GM23248 (cell line): ENCODE measurements at regions not wholly inside any gene's neighbourhood (a gene's known extent, or its start where the extent isn't known, plus 50 kb on each side); places are given as distances from the start of the nearest gene placed in this dataset.
"Not testable (repeated sequence)": the region's sequence is repeated elsewhere in the genome, so short reads cannot be mapped to it uniquely, and the experiment has no call there.

Experiments
- DNase-seq: peaks from one replicate; pipeline ENCODE4 v3.0.0-alpha.2; 2015
- H2AFZ ChIP-seq: fragments of 200-600 bp; sonication (generic); 2 replicates; pipeline ENCODE4 v1.6.1; 2016; ENCODE audit warnings: antibody characterized with exemption
- H3F3A ChIP-seq: fragments of 200-600 bp; sonication (generic); 2 replicates; pipeline ENCODE4 v1.6.1; 2016; ENCODE audit warnings: mild to moderate bottlenecking, antibody characterized with exemption, mixed run types; ENCODE audit not compliant: insufficient read depth
- H3K27ac ChIP-seq: fragments of 200-600 bp; sonication (generic); 2 replicates; pipeline ENCODE4 v1.5.1; 2016; ENCODE audit warnings: mild to moderate bottlenecking
- H3K27me3 ChIP-seq: fragments of 200-600 bp; sonication (generic); replicated peaks from 2 replicates; pipeline ENCODE4 v1.6.1; 2016; ENCODE audit warnings: mild to moderate bottlenecking; ENCODE audit not compliant: insufficient read depth
- H3K36me3 ChIP-seq: fragments of 200-600 bp; sonication (generic); 2 replicates; pipeline ENCODE4 v1.6.1; 2016; ENCODE audit warnings: low read depth, mild to moderate bottlenecking
- H3K4me1 ChIP-seq: fragments of 200-600 bp; sonication (generic); 2 replicates; pipeline ENCODE4 v1.6.1; 2016; ENCODE audit warnings: mild to moderate bottlenecking; ENCODE audit not compliant: insufficient read depth
- H3K4me2 ChIP-seq: fragments of 200-600 bp; sonication (generic); one replicate; pipeline ENCODE4 v1.6.1; 2016; ENCODE audit warnings: mild to moderate bottlenecking; ENCODE audit not compliant: unreplicated experiment
- H3K4me3 ChIP-seq: fragments of 200-600 bp; sonication (generic); 2 replicates; pipeline ENCODE4 v1.5.1; 2016; ENCODE audit warnings: mild to moderate bottlenecking
- H3K79me2 ChIP-seq: fragments of 200-600 bp; sonication (generic); 2 replicates; pipeline ENCODE4 v1.6.1; 2016; ENCODE audit warnings: mild to moderate bottlenecking; ENCODE audit not compliant: insufficient read depth
- H3K9ac ChIP-seq: fragments of 200-600 bp; sonication (generic); 2 replicates; pipeline ENCODE4 v1.6.1; 2016; ENCODE audit warnings: mild to moderate bottlenecking
- H3K9me2 ChIP-seq: fragments of 200-600 bp; sonication (generic); 2 replicates; pipeline ENCODE4 v1.6.1; 2016; ENCODE audit warnings: mixed run types, mild to moderate bottlenecking, moderate library complexity; ENCODE audit not compliant: insufficient read depth
- H3K9me3 ChIP-seq: fragments of 200-600 bp; sonication (generic); one replicate; pipeline ENCODE4 v1.6.1; 2017; ENCODE audit warnings: low read depth
- H4K20me1 ChIP-seq: fragments of 200-600 bp; sonication (generic); 2 replicates; pipeline ENCODE4 v1.6.0; 2016; ENCODE audit not compliant: insufficient read depth
- EZH2 ChIP-seq: fragments of 200-600 bp; sonication (generic); IDR thresholded peaks from 2 replicates; pipeline ENCODE4 v1.6.1; 2018; ENCODE audit warnings: antibody characterized with exemption, mild to moderate bottlenecking; ENCODE audit not compliant: insufficient read depth, poor library complexity, severe bottlenecking
- EZH2phosphoT487 ChIP-seq: fragments of 200-600 bp; sonication (generic); IDR thresholded peaks from 2 replicates; pipeline ENCODE4 v1.6.1; 2018; ENCODE audit warnings: antibody characterized with exemption, moderate library complexity, mild to moderate bottlenecking, low read depth; ENCODE audit not compliant: insufficient read depth
- WGBS, 2 experiments: methylation state at CpG; one replicate each; pipeline ENCODE4 v1.1.6; 2015 to 2017; ENCODE audit warnings: low lambda C conversion rate in 2 of 2, low coverage in 1 of 2; ENCODE audit errors: missing lambda C conversion rate in 2 of 2; 5-methylcytosine and 5-hydroxymethylcytosine counted together
- in situ Hi-C: fragments of 300-500 bp; cut with MboI; formaldehyde crosslinking; loops from 2 replicates; pipeline ENCODE4 v1.15.0; 2020

DNA sequence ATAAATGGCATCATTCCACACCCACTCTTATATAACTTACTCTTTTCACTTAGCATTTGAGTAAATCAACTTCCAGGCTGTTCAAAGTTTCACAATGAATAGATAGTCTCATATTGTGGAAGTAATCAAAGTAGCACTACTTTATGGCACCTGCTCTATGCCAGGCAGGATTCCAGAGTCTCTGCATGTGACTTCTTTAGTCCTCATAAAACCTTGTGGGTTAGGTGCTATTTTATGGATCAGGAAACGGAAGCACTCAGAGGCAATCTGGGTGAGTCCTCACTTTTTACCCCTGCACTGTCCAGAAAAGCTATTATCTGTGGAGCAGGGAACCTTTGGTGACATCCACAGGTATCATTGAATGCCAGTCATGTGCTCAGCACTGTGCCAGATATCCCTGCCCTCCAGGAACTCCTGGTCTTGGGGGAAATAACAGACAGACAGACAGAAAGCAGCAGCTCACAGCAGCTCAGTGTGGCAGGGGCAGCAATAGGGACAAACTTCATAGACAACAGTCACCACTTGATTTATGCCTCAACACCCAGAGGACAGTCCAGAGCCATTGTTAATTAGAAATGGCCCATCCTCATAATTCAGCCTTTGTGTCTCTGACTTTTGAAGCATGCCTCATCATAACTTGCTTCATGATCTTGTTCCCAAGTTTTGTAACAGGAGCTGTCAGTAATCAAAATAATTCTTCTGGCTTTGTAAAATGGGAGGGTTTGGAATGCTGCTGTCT is 160.6 kb downstream of the SEC23IP start:
- no peaks in the 10 kb centered on the region for H3K9me3 ChIP-seq
- TF ChIP-seq EZH2phosphoT487 (no peak), EZH2 (no peak)
- no peak for DNase-seq
- H3K9ac ChIP-seq = no peak overlapping the region
- no peak overlapping the region for H2AFZ ChIP-seq
- no peak overlapping the region for H3K27ac ChIP-seq
- no peaks in the 10 kb centered on the region for H3F3A ChIP-seq
- no peak overlapping the region for H3K4me2 ChIP-seq
- H3K27me3 ChIP-seq = no peaks in the 10 kb centered on the region
- H3K4me1 ChIP-seq = no peaks in the 10 kb centered on the region
- no peak overlapping the region for H3K4me3 ChIP-seq
- H3K9me2 ChIP-seq = no peaks in the 10 kb centered on the region
- H3K79me2 ChIP-seq = no peaks in the 10 kb centered on the region
- in situ Hi-C loops = no loop called here
- no peaks in the 10 kb centered on the region for H3K36me3 ChIP-seq
- 0 to 20% methylated on average over 1 of the region's 1 CpG for WGBS, 2 experiments
- no peaks in the 10 kb centered on the region for H4K20me1 ChIP-seq

DNA sequence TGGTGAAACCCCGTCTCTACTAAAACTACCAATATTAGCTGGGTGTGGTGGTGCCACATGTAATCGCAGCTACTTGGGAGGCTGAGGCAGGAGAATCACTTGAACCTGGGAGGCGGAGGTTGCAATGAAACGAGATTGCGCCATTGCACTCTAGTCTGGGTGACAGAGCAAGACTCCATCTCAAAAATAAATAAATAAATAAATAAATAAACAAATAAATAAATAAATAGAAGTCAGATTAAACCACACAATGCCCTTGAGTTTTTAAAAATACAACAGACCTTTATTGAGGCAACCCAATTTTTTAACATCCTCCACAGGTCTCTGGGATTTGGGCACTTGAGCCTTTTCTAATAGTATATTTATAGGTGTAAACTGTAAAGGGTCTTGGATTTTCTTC is 167.3 kb downstream of the SEC23IP start:
- H2AFZ ChIP-seq, H3K4me2 ChIP-seq, H3K36me3 ChIP-seq, H3K9me3 ChIP-seq, H3K9ac ChIP-seq, H3K9me2 ChIP-seq, H3K4me3 ChIP-seq, H3K27ac ChIP-seq, in situ Hi-C loops, H3K27me3 ChIP-seq, H3K79me2 ChIP-seq, H3K4me1 ChIP-seq, H3F3A ChIP-seq, DNase-seq, H4K20me1 ChIP-seq: not testable (repeated sequence)
- WGBS, 2 experiments = 54 to 61% methylated on average over 5 of the region's 5 CpGs

DNA sequence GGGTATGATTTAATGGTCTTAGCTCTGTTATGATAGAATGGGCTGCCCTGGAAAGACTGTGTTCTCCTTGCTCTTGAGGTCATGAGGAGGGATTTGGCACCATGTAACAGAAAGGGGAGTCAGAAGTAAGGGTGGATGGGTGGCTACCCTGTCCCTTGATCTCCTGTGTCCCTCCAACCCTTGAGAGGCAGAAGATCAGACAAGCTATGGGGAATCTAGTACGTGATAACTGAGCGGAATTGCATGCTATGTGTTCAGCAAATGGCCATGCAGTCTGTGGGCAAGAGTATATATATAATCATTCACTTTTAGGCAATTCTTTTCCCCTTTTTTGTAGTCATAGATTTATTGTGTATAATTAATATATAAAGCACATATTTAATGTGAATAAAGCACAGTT is 174.9 kb downstream of the SEC23IP start:
- Histone ChIP-seq H3K36me3 (no peaks in the 10 kb centered on the region), H4K20me1 (no peaks in the 10 kb centered on the region), H3K4me2 (no peak overlapping the region), H3K4me1 (no peaks in the 10 kb centered on the region), H3K9me2 (no peaks in the 10 kb centered on the region), H3K4me3 (no peak overlapping the region), H2AFZ (no peak overlapping the region), H3K27me3 (no peaks in the 10 kb centered on the region), H3K9me3 (no peaks in the 10 kb centered on the region), H3F3A (no peaks in the 10 kb centered on the region), H3K27ac (no peak overlapping the region), H3K9ac (no peak overlapping the region), H3K79me2 (no peaks in the 10 kb centered on the region)
- TF ChIP-seq EZH2 = no peak
- no peak for TF ChIP-seq EZH2phosphoT487
- in situ Hi-C loops = no loop called here
- WGBS, 2 experiments = 17 to 19% methylated on average over 2 of the region's 2 CpGs
- DNase-seq = no peak

DNA sequence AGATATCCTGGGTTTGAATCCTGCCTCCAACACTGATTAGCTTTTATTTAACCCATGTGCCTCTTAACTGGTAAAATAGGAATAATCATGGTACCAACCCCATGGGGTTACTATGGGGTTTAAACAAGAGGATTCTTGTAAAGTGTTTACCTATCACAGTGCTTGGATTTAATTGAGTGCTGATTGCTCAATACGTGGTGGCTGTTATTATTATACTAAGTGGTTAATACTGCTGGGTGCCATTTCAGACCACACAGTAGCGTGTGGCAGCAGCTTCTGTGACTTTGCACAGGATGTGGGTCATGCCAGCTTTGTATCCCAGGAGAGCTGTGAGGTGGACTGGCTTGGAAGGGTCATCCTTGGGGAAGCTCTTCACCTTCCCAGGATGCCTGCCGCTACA is 177.2 kb downstream of the SEC23IP start:
- Histone ChIP-seq H3K4me1 (no peaks in the 10 kb centered on the region), H3K27ac (no peak overlapping the region), H4K20me1 (no peaks in the 10 kb centered on the region), H2AFZ (no peak overlapping the region), H3K4me2 (no peak overlapping the region), H3K9me3 (no peaks in the 10 kb centered on the region), H3K4me3 (no peak overlapping the region), H3K36me3 (no peaks in the 10 kb centered on the region), H3K9me2 (no peaks in the 10 kb centered on the region), H3K27me3 (no peaks in the 10 kb centered on the region), H3F3A (no peaks in the 10 kb centered on the region), H3K79me2 (no peaks in the 10 kb centered on the region), H3K9ac (no peak overlapping the region)
- in situ Hi-C loops = no loop called here
- no peak for DNase-seq
- WGBS, 2 experiments = 3 to 4% methylated on average over 3 of the region's 3 CpGs
- no peak for TF ChIP-seq EZH2
- TF ChIP-seq EZH2phosphoT487 = no peak

DNA sequence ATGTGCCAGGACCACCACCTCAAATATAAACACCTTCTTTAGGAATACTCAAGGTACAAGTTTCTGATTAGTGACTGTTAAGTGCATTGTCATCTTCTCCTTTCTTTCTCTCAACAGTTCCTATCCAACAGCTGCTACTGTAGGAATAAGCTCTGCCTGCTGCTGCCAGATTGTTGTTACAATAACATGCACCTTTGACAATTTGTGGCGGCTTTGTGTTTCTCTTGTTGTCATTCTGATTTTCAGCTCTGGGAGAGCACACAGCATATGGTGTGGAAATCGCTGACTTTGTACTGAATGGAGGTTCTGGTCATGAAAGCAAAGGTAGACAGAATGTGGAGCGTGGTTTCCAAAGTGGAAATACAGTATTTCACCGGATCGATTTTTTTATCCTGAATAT is 182.8 kb downstream of the SEC23IP start:
- no peak for DNase-seq
- Histone ChIP-seq H3F3A (no peaks in the 10 kb centered on the region), H2AFZ (no peak overlapping the region), H3K27ac (no peak overlapping the region), H3K9ac (no peak overlapping the region), H3K4me3 (no peak overlapping the region), H3K4me1 (no peaks in the 10 kb centered on the region), H3K9me2 (no peaks in the 10 kb centered on the region), H3K36me3 (no peaks in the 10 kb centered on the region), H3K27me3 (no peaks in the 10 kb centered on the region), H3K79me2 (no peaks in the 10 kb centered on the region), H3K4me2 (no peak overlapping the region), H3K9me3 (no peaks in the 10 kb centered on the region), H4K20me1 (no peaks in the 10 kb centered on the region)
- in situ Hi-C loops = no loop called here
- no peak for TF ChIP-seq EZH2
- no peak for TF ChIP-seq EZH2phosphoT487
- WGBS, 2 experiments = 34 to 35% methylated on average over 5 of the region's 5 CpGs
